Vagina (tissue), 2 donors: ENCODE measurements at regions not wholly inside any gene's neighbourhood (a gene's known extent, or its start where the extent isn't known, plus 50 kb on each side); places are given as distances from the start of the nearest gene placed in this dataset.

Experiments
- POLR2A ChIP-seq, 2 donors: fragments of 450-650 bp; IDR thresholded peaks; one replicate each; pipeline ENCODE4 v1.6.1; 2017; ENCODE audit warnings: antibody characterized with exemption in 2 of 2, mild to moderate bottlenecking in 2 of 2, moderate library complexity in 2 of 2
- POLR2AphosphoS5 ChIP-seq, 2 donors: sonication (generic); formaldehyde crosslinking; IDR thresholded peaks; one replicate each; pipeline ENCODE4 v1.9.0; 2017; ENCODE audit warnings: antibody characterized with exemption in 2 of 2, mild to moderate bottlenecking in 2 of 2, low read depth in 1 of 2; ENCODE audit not compliant: insufficient read depth in 1 of 2
- TF ChIP-seq, protein P1 (sequence below), 3 experiments: fragments of 450-650 bp in 2 of 3; fragments of 200-600 bp in 1 of 3; sonication (generic) in 1 of 3; IDR thresholded peaks; one replicate each; pipeline ENCODE4 v1.5.1; 2017 to 2019; ENCODE audit warnings: antibody characterized with exemption in 3 of 3, mild to moderate bottlenecking in 2 of 3, moderate library complexity in 2 of 3

DNA sequence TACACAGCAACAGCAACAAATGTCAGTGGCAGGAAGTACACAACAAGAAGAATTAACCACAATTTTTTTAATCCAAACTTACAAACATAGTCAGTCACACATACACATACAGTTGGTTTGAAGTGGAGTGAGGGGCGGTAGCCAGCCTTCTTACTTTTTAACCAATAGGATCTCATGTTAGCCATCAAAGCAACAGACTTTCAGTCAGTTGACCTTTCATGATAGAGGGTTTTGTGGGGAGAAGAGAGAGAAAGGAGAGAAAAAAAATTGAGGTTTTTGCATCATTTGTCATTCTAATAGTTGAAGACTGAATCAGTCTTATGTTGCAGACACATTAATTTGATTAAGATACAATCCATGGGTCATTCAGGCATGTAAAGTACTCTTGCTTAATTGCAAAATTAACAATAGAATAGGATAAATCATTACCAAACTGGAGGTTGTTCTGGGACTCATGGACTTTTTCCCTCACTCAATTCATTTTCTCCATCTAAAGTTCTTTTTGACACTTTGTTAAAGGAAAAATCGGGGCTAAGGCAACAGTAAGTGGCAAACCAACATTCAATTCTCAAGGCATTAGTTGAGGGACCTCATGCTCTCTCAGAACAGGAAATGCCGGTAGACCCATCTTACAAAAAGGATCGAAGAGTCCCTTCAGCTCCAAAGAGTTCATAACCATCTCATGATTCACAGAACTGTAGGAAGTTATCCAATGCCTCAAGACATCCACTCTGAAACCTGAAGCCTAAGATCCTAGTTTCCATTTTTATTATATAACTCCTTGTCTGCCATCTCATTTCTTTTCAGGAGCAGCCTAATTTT lies 159.5 kb upstream of the LPP start:
- TF ChIP-seq POLR2A (IDR thresholded peaks at IDR 0.05), result no peak
- TF ChIP-seq, protein P1, sequence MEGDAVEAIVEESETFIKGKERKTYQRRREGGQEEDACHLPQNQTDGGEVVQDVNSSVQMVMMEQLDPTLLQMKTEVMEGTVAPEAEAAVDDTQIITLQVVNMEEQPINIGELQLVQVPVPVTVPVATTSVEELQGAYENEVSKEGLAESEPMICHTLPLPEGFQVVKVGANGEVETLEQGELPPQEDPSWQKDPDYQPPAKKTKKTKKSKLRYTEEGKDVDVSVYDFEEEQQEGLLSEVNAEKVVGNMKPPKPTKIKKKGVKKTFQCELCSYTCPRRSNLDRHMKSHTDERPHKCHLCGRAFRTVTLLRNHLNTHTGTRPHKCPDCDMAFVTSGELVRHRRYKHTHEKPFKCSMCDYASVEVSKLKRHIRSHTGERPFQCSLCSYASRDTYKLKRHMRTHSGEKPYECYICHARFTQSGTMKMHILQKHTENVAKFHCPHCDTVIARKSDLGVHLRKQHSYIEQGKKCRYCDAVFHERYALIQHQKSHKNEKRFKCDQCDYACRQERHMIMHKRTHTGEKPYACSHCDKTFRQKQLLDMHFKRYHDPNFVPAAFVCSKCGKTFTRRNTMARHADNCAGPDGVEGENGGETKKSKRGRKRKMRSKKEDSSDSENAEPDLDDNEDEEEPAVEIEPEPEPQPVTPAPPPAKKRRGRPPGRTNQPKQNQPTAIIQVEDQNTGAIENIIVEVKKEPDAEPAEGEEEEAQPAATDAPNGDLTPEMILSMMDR (IDR thresholded peaks at IDR 0.05), result no peak
- no peak for TF ChIP-seq POLR2AphosphoS5 (IDR thresholded peaks at IDR 0.05; ENCODE audit: insufficient read depth in 1 of 2, low read depth in 1 of 2)
